ENCODE measurements at regions not wholly inside any gene's neighbourhood (a gene's known extent, or its start where the extent isn't known, plus 50 kb on each side); places are given as distances from the start of the nearest gene placed in this dataset.
"Not testable (repeated sequence)": the region's sequence is repeated elsewhere in the genome, so short reads cannot be mapped to it uniquely, and the experiment has no call there.

DNA sequence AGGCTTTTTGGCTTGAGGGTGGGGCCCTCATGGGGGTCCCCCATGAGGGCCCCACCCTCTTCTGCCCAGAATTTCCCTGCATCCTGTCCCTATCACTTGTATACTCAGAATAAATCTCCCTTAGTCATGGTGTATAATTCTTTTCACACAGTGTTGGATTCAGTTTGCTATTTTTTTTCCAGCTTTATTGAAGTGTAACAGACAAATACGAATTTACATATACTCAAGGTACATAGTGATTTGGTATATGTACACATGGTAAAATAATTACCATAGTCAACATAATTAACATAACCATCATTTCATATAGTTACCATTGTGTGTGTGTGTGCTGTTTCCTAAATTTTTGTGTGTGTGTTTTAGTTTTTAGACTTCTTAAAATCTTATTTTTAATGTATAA is 289.4 kb downstream of the CNTNAP3B start:
- not testable (repeated sequence) for DNase-seq (ENCODE audit: low read depth)

DNA sequence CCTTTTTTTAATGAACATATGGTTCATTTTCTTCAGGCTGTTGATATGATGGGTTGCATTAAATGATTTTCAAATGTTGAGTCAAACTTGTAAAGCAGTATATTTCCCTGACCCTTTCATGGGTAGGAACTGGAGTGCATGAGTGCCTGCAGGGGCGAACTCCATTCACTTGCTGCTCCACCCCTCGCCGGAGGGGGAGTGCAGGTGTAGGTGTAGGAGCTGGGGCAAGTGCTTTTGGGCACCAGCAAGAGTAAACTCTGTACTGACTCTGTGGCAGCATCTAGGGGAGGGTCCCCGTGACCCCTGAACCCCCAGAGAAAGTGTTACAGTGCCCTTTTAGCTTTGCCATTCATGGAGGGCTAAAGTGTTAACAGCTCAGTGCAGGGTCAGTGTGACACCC is 290.3 kb downstream of the CNTNAP3B start:
- DNase-seq (ENCODE audit: low read depth): not testable (repeated sequence)

DNA sequence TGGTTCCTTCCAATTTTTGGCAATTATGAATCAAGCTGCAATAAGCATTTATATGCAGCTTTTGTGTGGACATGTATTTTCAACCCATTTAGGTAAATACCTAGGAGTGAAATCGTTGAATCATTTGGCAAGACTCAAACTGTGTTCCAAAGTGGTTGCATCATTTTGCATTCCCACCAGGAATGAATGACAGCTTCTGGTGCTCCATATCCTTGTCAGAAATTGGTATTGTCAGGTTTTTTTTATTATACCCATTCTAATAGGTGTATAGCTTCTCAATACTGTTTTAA is 290.7 kb downstream of the CNTNAP3B start:
- DNase-seq (ENCODE audit: low read depth): not testable (repeated sequence)

DNA sequence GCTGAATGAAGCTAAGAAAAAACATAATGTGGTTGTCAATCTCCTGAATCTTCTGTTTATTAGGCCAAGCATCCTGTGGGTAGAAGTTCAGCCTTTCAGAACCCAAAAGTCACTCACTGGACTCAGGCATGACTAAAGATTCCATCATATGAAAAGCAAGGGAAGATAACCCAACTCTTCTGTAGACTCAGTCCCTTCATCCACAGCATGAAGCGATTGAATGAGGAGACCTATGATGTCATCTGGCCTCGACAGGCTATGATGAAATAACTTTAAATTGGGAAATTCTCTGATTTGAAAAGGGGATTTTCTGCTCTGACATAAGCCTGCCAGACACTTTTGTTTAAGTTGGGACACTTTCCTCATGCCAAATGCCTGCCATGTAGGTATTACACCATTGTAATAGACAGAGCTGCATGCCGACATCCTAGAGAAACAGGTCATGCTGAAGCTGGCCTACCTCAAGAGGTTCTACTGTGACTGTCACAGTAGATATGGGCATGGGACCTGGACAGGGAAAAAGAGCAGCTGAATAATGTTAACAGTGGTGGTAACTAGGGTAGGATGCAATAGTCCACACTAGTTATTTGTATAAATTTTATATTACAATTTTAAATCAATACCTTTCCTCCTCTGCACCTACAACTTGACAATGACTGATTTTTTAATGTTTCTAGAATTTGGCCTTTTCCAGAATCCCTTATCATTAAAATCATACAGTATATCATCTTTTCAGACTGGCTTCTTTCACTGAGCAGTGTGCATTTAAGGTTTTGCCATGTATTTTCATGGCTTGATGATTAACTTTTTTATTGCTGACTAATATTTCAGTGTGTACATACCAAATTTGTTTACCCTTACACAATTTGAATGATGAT is 291.3 kb downstream of the CNTNAP3B start:
- not testable (repeated sequence) for DNase-seq (ENCODE audit: low read depth)

DNA sequence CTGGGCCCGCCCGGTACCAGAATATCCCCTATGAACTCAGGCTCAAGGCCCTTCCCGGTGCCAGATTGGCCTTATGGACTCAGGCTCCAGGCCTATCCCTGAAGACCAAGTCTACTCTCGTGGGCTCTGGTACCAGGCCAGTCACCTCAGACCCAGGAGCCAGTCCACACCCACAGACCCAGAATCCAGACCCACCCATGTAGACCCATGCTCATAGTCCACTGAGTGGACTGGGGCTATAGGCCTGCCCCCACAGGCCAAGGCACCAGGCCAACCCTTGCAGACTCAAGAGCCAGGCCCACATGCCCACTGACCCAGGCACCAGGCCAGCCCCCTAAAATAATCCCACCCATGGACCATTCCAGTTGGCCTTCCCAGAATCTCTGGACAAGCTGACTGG is 296.1 kb downstream of the CNTNAP3B start:
- not testable (repeated sequence) for DNase-seq (ENCODE audit: low read depth)

DNA sequence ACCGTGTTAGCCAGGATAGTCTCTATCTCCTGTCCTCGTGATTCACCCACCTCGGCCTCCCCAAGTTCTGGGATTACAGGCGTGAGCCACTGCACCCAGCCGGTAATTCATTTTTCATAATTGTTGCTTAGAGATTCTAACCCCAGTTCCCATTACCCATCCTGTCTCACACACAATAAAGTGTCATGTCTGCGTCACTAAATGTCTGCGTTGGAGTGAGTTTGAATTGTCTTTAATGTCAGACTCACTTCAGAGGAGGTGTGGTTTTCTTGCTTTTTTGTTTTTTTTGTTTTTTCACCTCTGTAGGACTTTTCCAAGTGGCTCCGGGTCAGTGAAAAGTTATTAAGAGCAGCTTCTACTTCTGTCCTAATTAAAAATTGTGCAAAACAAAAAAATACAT is 304.5 kb downstream of the CNTNAP3B start:
- DNase-seq (ENCODE audit: low read depth): not testable (repeated sequence)

DNA sequence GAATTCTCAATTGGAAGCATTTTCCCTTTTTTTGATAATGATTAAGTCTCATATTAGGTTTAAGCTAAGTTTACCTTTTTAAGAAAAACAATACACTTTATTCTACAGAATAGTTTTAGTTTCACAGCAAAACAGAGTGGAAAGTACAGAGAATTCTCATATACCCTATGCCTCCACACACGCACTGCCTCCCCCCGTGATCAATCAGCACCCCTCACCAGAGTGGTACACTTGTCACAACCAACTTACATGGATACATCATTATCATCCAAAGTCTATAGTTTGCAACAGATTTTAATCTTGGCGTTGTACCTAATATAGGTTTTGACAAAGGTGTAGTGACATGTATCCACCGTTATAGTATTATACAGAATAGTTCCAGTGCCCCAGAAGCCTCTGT is 326.5 kb downstream of the CNTNAP3B start:
- not testable (repeated sequence) for DNase-seq (ENCODE audit: low read depth)

DNA sequence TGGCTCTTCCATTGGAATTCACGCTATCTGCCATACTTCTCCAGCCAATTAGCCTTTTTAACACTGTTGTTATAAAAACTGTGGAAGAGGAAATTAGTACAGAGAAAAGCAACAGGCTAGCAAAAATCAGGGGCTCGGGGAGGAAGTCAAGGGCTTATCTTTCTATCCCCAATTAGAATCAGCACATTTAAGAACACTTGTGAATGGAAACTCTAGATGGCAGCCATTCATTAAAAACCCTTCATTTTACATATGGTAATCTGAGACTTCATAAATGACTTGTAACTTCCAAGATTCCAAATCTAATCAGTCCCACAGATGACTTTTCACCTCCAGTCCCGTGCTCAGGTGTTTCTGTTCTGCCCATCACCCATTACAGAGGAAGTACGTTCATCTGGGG is 330.5 kb downstream of the CNTNAP3B start:
- not testable (repeated sequence) for DNase-seq (ENCODE audit: low read depth)

DNA sequence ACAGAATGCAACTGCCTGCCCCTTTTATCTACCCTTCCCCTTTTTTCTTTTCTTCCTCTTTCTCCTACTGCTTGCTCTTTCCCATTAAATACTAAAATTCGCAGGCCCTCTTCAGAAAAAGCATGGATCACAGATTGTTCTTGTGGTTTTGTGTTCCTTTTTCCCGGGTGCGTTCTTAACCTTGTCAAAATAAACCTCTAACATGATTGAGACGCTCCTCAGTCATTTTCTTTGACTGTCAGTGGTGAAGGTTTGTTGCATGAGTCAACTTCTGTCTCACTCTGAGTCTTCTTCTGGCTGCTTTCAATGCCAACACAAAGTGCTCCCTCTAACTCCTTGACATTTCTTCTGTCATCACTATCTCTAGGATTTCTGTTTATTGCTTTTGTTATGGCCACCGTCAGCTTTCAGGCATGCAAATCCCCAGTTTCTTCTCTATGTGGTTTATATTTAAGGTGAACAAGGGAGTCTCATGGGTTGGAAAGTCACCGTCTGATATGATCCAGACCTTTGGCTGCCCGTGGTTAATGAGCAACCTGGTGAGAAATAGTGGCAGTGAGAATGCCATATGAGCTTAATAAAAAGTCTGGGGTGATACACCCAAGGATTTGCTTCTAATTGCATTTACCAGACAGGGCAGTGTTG is 338.4 kb downstream of the CNTNAP3B start:
- DNase-seq (ENCODE audit: low read depth): not testable (repeated sequence)

DNA sequence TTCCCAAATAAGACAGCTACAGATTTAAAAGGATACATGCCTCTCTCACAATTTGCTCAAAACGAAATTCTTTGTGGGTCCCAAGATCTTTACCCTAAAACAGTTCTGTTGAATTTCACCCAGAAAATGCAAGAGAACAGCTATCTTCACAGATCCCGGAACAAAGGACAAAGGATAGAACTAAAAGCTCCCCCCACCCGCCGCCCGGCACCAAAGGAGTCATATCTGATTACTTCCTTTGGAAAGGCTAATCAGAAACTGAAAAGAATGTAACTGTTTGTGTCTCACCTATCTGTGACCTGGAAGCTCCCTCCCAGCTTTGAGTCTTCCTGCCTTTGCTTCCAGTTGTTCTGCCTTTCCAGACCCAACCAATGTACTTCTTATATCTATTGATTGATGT is 339.2 kb downstream of the CNTNAP3B start:
- not testable (repeated sequence) for DNase-seq (ENCODE audit: low read depth)

DNA sequence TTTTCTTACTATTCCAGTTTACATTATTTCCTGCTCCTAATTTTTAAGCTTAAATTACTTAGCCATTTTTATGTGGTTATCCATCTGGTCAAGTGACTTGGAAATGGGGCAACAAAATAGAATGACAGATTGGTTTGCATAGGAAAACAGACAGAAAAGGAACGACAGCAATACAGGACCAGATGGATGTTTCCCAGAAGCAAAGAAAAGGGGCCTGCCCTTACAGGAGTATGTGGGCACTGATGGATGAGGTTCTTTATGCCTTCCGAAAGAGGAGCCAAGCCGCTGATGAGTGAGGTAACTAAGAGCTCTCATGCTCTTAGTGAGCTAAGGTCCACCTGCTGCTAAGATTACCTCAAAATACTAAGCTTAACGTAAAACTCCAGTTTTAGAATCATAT is 339.8 kb downstream of the CNTNAP3B start:
- not testable (repeated sequence) for DNase-seq (ENCODE audit: low read depth)

DNA sequence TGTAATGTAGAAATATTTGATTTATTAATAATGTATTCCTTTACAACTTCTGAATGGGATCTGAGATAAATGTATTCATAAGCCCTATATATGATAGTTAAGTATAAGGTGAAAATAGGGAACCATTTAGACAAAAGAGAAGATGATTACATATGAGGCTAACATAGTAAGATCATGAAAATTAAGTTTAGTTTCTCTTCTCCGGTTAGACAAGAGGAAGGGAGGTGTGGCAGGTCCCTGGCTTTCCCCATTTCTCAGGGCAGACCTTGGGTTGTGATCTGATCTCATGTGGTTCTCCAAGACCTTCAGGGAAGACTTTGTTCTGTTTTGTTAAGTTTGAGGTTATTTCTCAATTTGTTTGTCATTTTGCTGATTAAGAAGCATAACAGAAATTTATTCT is 341.3 kb downstream of the CNTNAP3B start:
- not testable (repeated sequence) for DNase-seq (ENCODE audit: low read depth)

DNA sequence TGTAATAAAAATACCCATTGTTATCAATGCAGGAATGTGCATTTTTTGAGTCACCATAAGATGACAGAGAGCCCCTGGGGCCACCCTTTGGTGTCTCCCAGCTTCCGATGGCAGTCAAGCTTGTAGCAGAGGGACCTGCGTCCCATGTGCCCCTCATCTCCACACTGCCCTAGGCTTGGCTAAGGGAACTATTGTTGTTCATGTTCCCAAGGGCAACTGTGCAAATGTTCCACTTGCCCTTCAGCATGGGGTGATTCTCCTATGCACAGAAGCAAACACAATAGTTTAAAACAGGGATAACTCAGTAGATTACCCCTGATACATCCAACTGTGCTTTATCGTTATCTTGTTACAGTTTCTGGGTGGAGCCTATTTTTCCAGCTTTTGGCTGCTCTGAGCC is 342.0 kb downstream of the CNTNAP3B start:
- not testable (repeated sequence) for DNase-seq (ENCODE audit: low read depth)

DNA sequence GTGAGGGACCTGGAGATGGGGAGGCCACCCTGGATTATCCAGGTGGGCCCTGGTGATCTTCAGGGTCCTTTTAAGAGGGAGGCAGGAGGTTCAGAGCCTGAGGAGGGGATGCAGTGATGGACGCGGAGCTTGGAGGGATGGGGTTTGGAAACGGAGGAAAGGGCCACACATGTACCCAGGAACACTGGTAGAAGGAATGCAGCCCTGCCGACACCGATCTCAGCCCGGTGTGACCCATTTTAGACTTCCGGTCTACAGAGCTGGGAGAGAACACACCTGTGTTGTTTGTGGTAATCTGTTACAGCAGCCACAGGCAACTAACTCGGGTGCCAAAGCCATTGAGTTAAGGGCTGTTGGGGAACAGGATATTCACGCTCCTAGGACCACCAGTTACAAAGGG is 345.2 kb downstream of the CNTNAP3B start:
- DNase-seq (ENCODE audit: low read depth): not testable (repeated sequence)

DNA sequence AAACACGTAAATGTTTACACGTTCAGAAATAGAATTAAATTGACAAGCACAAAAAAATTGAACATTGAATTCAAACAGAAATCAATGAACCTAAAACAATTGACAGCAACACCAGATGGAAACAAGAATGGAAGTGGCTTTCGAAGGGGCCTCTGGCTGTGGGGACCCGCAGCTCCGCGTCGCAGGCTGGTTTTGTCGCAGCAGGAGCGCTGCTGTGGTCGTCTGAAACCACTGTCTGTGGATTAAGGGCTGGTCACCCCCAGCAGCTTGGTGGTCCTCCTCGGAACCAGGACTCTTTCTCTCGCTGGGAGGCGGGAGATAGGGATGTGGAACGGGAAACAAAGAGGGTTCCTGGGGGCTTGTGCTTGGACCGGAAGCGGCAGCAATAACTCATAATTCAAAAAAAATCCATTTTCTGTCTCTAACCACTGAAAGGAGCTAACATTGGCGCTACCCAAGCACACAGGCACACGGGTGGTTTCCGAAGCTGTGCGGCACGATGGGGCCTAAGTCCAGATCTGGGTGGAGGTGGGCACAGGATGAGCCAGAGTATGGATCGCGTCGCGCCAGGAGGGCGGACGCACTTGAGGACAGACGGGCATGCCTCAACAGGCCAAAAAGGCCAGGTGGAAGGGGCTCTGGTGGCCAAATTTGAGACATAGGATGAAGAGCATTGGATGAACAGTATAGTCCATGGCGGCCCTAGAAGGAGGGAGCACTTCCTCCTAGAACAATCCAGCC is 346.0 kb downstream of the CNTNAP3B start:
- not testable (repeated sequence) for DNase-seq (ENCODE audit: low read depth)

DNA sequence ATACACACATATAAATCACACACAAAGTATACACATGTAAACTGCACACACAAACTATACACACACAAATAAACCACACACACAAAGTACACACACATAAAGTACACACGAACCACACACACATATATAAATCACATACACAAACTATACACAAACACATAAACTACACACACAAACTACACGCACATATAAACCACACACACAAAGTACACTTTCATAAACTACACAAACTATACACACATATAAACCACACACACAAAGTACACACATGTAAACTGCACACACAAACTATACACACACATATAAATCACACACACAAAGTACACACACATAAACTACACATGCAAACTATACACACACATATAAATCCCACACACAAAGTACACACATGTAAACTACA is 347.3 kb downstream of the CNTNAP3B start:
- not testable (repeated sequence) for DNase-seq (ENCODE audit: low read depth)

DNA sequence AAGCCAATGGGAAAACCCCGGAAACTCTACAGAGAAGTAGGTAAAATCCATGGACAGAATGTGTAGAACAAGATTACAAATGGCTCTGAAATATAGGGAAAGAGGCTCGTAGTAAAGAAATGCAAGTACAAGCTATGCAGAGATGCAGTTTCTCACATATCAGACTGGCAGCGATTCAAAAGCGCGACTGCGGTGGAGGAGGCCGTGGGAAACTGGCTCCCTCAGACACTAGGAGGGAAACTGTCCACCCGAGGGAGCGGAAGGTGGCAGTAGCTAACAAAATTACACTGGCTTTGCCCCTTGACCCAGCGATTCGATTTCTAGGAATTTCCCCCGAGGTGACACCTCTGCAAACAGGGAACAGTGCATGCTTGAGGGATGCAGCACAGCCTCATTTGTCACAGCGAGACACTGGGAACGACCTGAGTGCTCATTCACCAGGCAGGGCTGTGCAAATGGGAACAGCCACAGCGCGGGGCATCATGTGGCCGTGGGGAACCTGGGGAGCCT is 349.3 kb downstream of the CNTNAP3B start:
- not testable (repeated sequence) for DNase-seq (ENCODE audit: low read depth)

DNA sequence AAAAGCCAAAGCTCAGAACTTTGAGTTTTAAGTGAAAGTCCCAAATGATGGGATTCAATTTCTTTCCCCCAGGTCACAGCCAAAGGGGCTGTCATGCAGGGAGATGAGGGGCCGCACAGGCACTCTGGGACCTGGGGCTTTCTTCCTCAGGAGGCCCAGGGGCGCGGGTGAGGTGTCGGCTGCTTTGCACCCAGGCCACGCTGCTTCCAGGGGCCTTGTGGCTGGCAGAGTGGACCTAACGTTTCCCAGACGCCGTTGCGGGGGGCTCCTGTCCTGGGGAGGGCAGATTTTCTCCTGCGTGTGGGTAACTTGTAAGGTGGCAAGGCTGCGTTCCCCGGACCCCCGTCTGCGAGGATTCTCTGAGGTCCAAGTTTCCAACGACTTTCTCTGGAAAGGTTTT is 350.0 kb downstream of the CNTNAP3B start:
- not testable (repeated sequence) for DNase-seq (ENCODE audit: low read depth)

DNA sequence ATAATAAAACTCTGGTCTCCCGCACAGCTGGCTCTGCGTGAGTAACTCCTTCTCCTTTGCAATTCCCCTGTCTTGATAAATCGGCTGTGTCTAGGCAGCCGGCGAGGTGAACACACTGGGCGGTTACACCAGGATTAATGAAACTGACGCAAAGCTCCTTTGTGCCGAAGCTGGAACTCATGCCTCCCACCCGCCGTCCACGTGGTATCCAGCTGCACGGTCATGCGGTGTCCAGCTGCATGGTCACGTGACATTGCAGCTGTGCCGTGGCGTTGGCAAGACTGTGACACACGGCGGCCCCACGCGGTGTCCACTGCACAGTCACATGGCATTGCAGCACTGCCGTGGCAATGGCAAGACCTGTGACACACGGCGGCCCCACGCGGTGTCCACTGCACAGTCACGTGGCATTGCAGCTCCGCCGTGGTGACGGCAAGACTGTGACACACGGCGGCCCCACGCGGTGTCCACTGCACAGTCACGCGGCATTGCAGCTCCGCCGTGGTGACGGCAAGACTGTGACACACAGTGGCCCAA is 350.6 kb downstream of the CNTNAP3B start:
- not testable (repeated sequence) for DNase-seq (ENCODE audit: low read depth)

DNA sequence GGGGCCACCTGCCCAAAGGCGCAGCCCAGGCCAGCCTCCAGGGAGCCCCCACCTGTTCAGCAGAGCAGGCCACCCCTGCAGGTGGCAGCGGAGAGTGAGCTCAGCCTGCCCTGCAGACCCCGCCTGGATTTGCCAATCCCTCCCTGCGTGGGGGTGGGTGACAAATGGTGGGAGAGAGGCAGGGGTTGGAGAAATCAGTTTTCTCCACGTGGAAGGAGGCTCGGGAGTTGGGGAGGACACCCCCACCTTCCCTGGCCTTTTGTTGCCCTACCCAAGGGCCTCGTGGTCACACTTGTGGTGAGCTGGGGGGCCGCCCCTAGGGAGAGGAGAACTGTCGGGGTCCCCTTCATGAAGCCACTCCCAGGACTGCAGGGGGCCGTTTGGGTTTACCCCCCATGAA is 351.7 kb downstream of the CNTNAP3B start:
- DNase-seq (ENCODE audit: low read depth): not testable (repeated sequence)

DNA sequence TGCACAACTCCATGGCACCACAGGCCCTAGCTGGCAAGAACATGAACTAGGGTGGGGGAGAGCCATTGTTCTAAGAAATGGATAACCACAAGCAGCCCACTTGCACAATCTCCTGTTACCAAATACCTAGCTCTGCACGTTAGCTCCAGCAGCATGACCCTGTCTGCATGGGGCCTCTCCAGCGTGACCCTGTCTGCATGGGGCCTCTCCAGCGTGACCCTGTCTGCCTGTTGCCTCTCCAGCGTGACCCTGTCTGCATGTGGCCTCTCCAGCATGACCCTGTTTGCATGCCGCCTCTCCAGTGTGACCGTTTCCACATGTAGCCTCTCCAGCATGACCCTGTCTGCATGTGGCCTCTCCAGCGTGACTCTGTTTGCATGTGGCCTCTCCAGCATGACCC is 356.7 kb downstream of the CNTNAP3B start:
- not testable (repeated sequence) for DNase-seq (ENCODE audit: low read depth)

DNA sequence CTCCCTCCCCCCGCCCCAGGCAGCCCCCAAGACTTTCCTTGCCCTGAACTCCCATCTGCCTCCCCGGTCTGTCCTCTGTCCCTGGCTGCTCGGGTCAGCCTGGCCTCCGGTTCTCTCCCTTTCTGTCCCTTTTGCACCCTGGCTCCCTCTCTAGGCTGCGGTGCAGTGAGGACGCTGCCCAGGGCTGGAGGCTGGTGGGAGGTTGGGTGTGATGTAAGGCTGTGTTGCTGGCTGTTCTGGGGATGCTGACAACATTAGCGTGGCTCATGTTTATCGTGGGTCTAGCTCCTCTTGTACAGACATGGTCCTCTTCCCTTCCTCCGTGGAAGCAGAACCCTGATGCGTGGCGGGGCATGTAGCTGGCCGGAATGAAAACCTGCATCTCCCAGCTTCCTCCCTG is 357.5 kb downstream of the CNTNAP3B start:
- not testable (repeated sequence) for DNase-seq (ENCODE audit: low read depth)

Measured in stimulated activated CD4-positive, alpha-beta T cell treated with anti-CD3 and anti-CD28 coated beads, Interleukin-2, amount 100 ng/mL, for 4 hours (primary cell).